K562 (cell line): ENCODE measurements at regions not wholly inside any gene's neighbourhood (a gene's known extent, or its start where the extent isn't known, plus 50 kb on each side); places are given as distances from the start of the nearest gene placed in this dataset.
A peak's percentile ranks its signal among the peaks of the same experiment; 100 is the strongest.

Experiments used
- ARID2 ChIP-seq: fragments of 450-650 bp; IDR thresholded peaks from 2 replicates; pipeline ENCODE4 v1.6.1; 2017; ENCODE audit warnings: antibody characterized with exemption, mild to moderate bottlenecking
- CEBPB ChIP-seq: fragments of 450-650 bp; IDR thresholded peaks from 2 replicates; pipeline ENCODE4 v1.6.1; 2016; ENCODE audit warnings: missing genetic modification characterization, missing compliant biosample characterization
- CEBPG ChIP-seq, 3 experiments: fragments of 200-800 bp in 1 of 3; sonication (Bioruptor generic) in 1 of 3; sonication (generic) in 1 of 3; formaldehyde crosslinking in 1 of 3; IDR thresholded peaks in 2 of 3; conservative IDR thresholded peaks in 1 of 3; 2 replicates each; pipeline versions ENCODE4 v1.6.1 to v1.8.0; 2016 to 2022; ENCODE audit warnings: missing compliant biosample characterization in 2 of 3, missing genetic modification characterization in 2 of 3, mild to moderate bottlenecking in 1 of 3, missing genetic modification reagents in 1 of 3
- COPS2 ChIP-seq: fragments of 450-650 bp; conservative IDR thresholded peaks from 2 replicates; pipeline ENCODE4 v1.6.1; 2016; ENCODE audit warnings: mild to moderate bottlenecking, moderate library complexity
- CTBP1 ChIP-seq: fragments of 450-650 bp; IDR thresholded peaks from 2 replicates; pipeline ENCODE4 v1.6.1; 2016; ENCODE audit warnings: borderline replicate concordance
- CXXC5 ChIP-seq: fragments of 250-450 bp; sonication (Bioruptor Pico); IDR thresholded peaks from 2 replicates; pipeline ENCODE4 v1.8.0; 2022; ENCODE audit warnings: inconsistent platforms, mild to moderate bottlenecking, moderate library complexity
- E2F4 ChIP-seq: sonication (generic); formaldehyde crosslinking; IDR thresholded peaks from 2 replicates; pipeline ENCODE4 v1.8.0; 2022; ENCODE audit warnings: mild to moderate bottlenecking, low read depth, missing genetic modification reagents
- EHMT2 ChIP-seq: fragments of 450-650 bp; IDR thresholded peaks from 2 replicates; pipeline ENCODE4 v1.6.1; 2018; ENCODE audit warnings: antibody characterized with exemption
- ELF2 ChIP-seq: fragments of 250-450 bp; sonication (Bioruptor Pico); IDR thresholded peaks from 2 replicates; pipeline ENCODE4 v1.5.0; 2021; ENCODE audit warnings: mild to moderate bottlenecking
- HDAC8 ChIP-seq: fragments of 450-650 bp; IDR thresholded peaks from 2 replicates; pipeline ENCODE4 v1.6.1; 2016; ENCODE audit warnings: mild to moderate bottlenecking, missing genetic modification characterization, moderate library complexity, missing compliant biosample characterization
- HLTF ChIP-seq: fragments of 450-650 bp; IDR thresholded peaks from 2 replicates; pipeline ENCODE4 v1.6.1; 2016
- MIER1 ChIP-seq: fragments of 450-650 bp; IDR thresholded peaks from 2 replicates; pipeline ENCODE4 v1.6.1; 2016; ENCODE audit warnings: antibody characterized with exemption, mild to moderate bottlenecking, low read depth
- NCOA6 ChIP-seq: fragments of 450-650 bp; IDR thresholded peaks from 2 replicates; pipeline ENCODE4 v1.6.1; 2017; ENCODE audit warnings: mild to moderate bottlenecking
- NCOR1 ChIP-seq: fragments of 450-650 bp; IDR thresholded peaks from 2 replicates; pipeline ENCODE4 v1.6.1; 2016; ENCODE audit warnings: mild to moderate bottlenecking, moderate library complexity
- NFXL1 ChIP-seq: fragments of 450-650 bp; formaldehyde crosslinking; IDR thresholded peaks from 2 replicates; pipeline ENCODE4 v1.4.0; 2021; ENCODE audit warnings: mild to moderate bottlenecking
- NR2C1 ChIP-seq, 2 experiments: fragments of 450-650 bp; IDR thresholded peaks; 2 replicates each; pipeline ENCODE4 v1.6.1; 2017; ENCODE audit warnings: mild to moderate bottlenecking in 2 of 2, antibody characterized with exemption in 1 of 2, inconsistent platforms in 1 of 2, missing compliant biosample characterization in 1 of 2, missing genetic modification characterization in 1 of 2
- RAD21 ChIP-seq, 2 experiments: fragments of 250-450 bp in 1 of 2; fragments of 450-650 bp in 1 of 2; sonication (Bioruptor Pico) in 1 of 2; formaldehyde crosslinking in 1 of 2; IDR thresholded peaks in 1 of 2; conservative IDR thresholded peaks in 1 of 2; 2 replicates each; pipeline versions ENCODE4 v1.4.0 to v1.8.0; 2020 to 2022; ENCODE audit warnings: mild to moderate bottlenecking in 2 of 2, moderate library complexity in 1 of 2
- SMARCE1 ChIP-seq: fragments of 450-650 bp; IDR thresholded peaks from 2 replicates; pipeline ENCODE4 v1.7.1; 2016; ENCODE audit warnings: mild to moderate bottlenecking
- TSC22D4 ChIP-seq: fragments of 450-650 bp; IDR thresholded peaks from 2 replicates; pipeline ENCODE4 v1.6.1; 2016; ENCODE audit warnings: missing genetic modification characterization, missing biosample characterization, control low read depth
- U2AF2 ChIP-seq: fragments of 200-400 bp; formaldehyde crosslinking; optimal IDR thresholded peaks from 2 replicates; pipeline ENCODE3; 2017; ENCODE audit warnings: low read depth, mild to moderate bottlenecking, low read length
- ZFP91 ChIP-seq: sonication (generic); formaldehyde crosslinking; IDR thresholded peaks from 2 replicates; pipeline ENCODE4 v1.8.0; 2022; ENCODE audit warnings: mild to moderate bottlenecking, missing genetic modification reagents
- ZNF134 ChIP-seq: fragments of 250-450 bp; sonication (Bioruptor Pico); conservative IDR thresholded peaks from 2 replicates; pipeline ENCODE4 v1.4.0; 2020
- ZNF57 ChIP-seq: fragments of 450-650 bp; formaldehyde crosslinking; IDR thresholded peaks from 2 replicates; pipeline ENCODE4 v1.4.0; 2020; ENCODE audit warnings: mild to moderate bottlenecking, moderate library complexity
- ZNF592 ChIP-seq: fragments of 450-650 bp; IDR thresholded peaks from 2 replicates; pipeline ENCODE4 v1.6.1; 2017; ENCODE audit warnings: antibody characterized with exemption, mild to moderate bottlenecking

DNA sequence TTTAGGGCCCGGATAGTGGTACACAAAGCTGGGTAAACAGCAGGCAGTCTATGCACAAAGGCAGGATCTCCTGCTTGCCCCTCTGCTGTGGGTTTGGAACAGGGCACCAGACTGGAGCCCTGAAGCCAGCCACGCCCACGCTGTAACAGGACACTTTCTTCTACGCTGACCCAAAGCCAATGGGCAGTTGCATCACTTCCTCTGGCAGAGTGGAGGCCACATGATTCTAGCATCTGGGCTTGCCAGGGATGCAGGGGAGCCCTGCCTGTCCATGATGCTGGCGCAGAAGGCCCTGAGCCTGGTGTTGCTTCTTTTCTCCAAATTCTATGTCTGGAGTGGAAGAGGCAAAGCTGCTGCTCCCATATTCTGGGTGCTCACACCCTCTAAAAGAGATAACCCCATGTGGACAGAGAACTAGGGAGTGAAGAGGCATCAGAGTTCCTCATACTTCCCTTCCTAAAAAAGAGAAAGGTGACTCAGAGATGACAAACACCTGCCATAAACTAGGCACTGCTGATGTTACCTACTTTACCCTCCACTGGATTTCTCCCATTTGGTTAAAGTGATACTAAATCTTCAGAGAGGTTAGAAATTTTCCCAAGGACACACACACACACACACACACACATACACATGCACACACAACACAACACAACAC, 260.3 kb upstream of the KLF4 start (continued):
- TF ChIP-seq ZFP91 (CRISPR knock-in tag) (no peak), NCOA6 (no peak), CEBPG (CRISPR knock-in tag; IDR thresholded peaks at IDR 0.05) (peak; percentile 99), CEBPG (tag; conservative IDR thresholded peaks at IDR 0.05 in 1 of 2, IDR thresholded peaks at IDR 0.05 in 1 of 2) (peak; percentile 92 to 96), HDAC8 (tag) (no peak), CTBP1 (peak; percentile 75), NFXL1 (CRISPR knock-in tag) (no peak), CXXC5 (peak; percentile 45; the same call in 1 of the 2 replicates), TSC22D4 (no peak), NR2C1 (IDR thresholded peaks at IDR 0.05) (no peak), NR2C1 (tag; IDR thresholded peaks at IDR 0.05) (peak; percentile 51; the same call in 1 of the 2 replicates), RAD21 (CRISPR knock-in tag; conservative IDR thresholded peaks at IDR 0.05 in 1 of 2, IDR thresholded peaks at IDR 0.05 in 1 of 2) (0 out of 4 replicates have a peak, but pooled peaks of 1 of the 2 experiments have one; percentile 8), NCOR1 (no peak), ZNF134 (CRISPR knock-in tag) (no peak), CEBPB (peak; percentile 79), SMARCE1 (no peak), HLTF (0 out of 2 replicates have a peak, but pooled peaks have one; percentile 36), COPS2 (no peak), MIER1 (no peak), E2F4 (CRISPR knock-in tag) (no peak), U2AF2 (no peak), EHMT2 (no peak), ARID2 (no peak), ELF2 (CRISPR knock-in tag) (peak; percentile 27; the same call in 1 of the 2 replicates), ZNF57 (no peak), ZNF592 (peak; percentile 67; the same call in 1 of the 2 replicates)
